ENCODE measurements at regions not wholly inside any gene's neighbourhood (a gene's known extent, or its start where the extent isn't known, plus 50 kb on each side); places are given as distances from the start of the nearest gene placed in this dataset.

DNA sequence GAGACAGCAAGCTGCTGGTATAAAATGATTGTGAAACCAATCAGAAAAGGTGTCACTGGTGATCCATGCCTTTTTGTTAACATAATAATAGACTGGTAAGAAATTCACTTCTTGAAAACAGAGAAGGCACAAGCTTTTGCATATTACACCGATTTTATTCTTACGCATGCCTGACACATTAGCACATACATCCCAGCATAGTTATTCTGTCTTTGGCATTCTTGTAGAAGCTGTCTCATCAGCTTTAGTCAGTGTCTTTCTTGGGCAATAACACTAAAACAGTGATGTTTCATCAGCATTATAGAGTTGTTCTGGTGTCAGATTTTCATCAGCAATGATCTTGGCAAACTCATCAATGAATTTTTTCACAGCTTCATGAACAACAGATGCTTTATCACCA is 283.4 kb upstream of the TMTC1 start:
- Histone ChIP-seq H3K9me2 (replicated peaks; ENCODE audit: low read depth, low read length) (no peaks in the 10 kb centered on the region), H3K36me3 (ENCODE audit: insufficient read depth, low read length) (no peaks in the 10 kb centered on the region), H4K20me1 (ENCODE audit: insufficient read depth, low read length, poor library complexity, severe bottlenecking) (no peaks in the 10 kb centered on the region), H3K9ac (ENCODE audit: low read depth, low read length, poor library complexity, severe bottlenecking) (no peak overlapping the region), H3K9me3 (ENCODE audit: insufficient read depth, low read depth, low read length) (no peaks in the 10 kb centered on the region), H3F3A (ENCODE audit: low read depth) (no peaks in the 10 kb centered on the region), H3K79me2 (ENCODE audit: insufficient read depth, low read length) (no peaks in the 10 kb centered on the region), H3K4me2 (ENCODE audit: low read depth, low read length, poor library complexity, severe bottlenecking) (no peak overlapping the region), H2AFZ (ENCODE audit: low read length) (no peak overlapping the region), H3K27me3 (ENCODE audit: insufficient read depth, low read length, poor library complexity, severe bottlenecking) (no peaks in the 10 kb centered on the region), H3K4me1 (ENCODE audit: insufficient read depth, low read length, poor library complexity, severe bottlenecking) (no peaks in the 10 kb centered on the region), H3K4me3 (ENCODE audit: low read length, poor library complexity, severe bottlenecking) (no peak overlapping the region)
- TF ChIP-seq, protein P1, sequence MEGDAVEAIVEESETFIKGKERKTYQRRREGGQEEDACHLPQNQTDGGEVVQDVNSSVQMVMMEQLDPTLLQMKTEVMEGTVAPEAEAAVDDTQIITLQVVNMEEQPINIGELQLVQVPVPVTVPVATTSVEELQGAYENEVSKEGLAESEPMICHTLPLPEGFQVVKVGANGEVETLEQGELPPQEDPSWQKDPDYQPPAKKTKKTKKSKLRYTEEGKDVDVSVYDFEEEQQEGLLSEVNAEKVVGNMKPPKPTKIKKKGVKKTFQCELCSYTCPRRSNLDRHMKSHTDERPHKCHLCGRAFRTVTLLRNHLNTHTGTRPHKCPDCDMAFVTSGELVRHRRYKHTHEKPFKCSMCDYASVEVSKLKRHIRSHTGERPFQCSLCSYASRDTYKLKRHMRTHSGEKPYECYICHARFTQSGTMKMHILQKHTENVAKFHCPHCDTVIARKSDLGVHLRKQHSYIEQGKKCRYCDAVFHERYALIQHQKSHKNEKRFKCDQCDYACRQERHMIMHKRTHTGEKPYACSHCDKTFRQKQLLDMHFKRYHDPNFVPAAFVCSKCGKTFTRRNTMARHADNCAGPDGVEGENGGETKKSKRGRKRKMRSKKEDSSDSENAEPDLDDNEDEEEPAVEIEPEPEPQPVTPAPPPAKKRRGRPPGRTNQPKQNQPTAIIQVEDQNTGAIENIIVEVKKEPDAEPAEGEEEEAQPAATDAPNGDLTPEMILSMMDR (conservative IDR thresholded peaks at IDR 0.05; ENCODE audit: low read length): no peak
- no peak for TF ChIP-seq EZH2phosphoT487 (IDR thresholded peaks at IDR 0.05; ENCODE audit: borderline replicate concordance)

DNA sequence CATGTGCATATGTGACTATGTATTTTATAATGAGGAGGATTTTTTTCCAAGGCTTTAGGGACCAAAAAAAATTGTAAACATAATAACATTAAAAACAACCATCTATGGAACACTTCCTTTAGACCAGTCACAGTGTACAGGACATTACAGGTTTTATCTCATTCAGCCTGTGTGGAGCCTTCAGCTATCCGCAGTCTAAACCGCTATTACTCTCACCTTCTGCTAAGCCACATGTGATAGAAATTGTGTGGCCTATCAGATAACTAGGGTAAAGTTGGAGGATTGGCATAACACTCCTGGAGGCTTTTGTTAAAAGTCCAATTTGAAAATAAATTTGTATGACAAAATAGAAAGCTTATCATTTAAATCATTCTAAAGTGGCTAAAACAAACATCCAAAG is 281.2 kb upstream of the TMTC1 start:
- no peak overlapping the region for H2AFZ ChIP-seq (ENCODE audit: low read length)
- H3K27me3 ChIP-seq (ENCODE audit: insufficient read depth, low read length, poor library complexity, severe bottlenecking): no peaks in the 10 kb centered on the region
- H3K9me3 ChIP-seq (ENCODE audit: insufficient read depth, low read depth, low read length): no peaks in the 10 kb centered on the region
- no peak overlapping the region for H3K4me3 ChIP-seq (ENCODE audit: low read length, poor library complexity, severe bottlenecking)
- TF ChIP-seq EZH2phosphoT487 (IDR thresholded peaks at IDR 0.05; ENCODE audit: borderline replicate concordance): no peak
- TF ChIP-seq, protein P1 (conservative IDR thresholded peaks at IDR 0.05; ENCODE audit: low read length): no peak
- H3K9ac ChIP-seq (ENCODE audit: low read depth, low read length, poor library complexity, severe bottlenecking): no peak overlapping the region
- H3F3A ChIP-seq (ENCODE audit: low read depth): no peaks in the 10 kb centered on the region
- no peaks in the 10 kb centered on the region for H3K79me2 ChIP-seq (ENCODE audit: insufficient read depth, low read length)
- no peaks in the 10 kb centered on the region for H3K4me1 ChIP-seq (ENCODE audit: insufficient read depth, low read length, poor library complexity, severe bottlenecking)
- H3K9me2 ChIP-seq (replicated peaks; ENCODE audit: low read depth, low read length): no peaks in the 10 kb centered on the region
- H3K4me2 ChIP-seq (ENCODE audit: low read depth, low read length, poor library complexity, severe bottlenecking): no peak overlapping the region
- no peaks in the 10 kb centered on the region for H3K36me3 ChIP-seq (ENCODE audit: insufficient read depth, low read length)
- no peaks in the 10 kb centered on the region for H4K20me1 ChIP-seq (ENCODE audit: insufficient read depth, low read length, poor library complexity, severe bottlenecking)

GRCh38 chr12:30063435-30063945 is 279.7 kb upstream of the TMTC1 start:
- Histone ChIP-seq H3K79me2 (ENCODE audit: insufficient read depth, low read length) (no peaks in the 10 kb centered on the region), H3K9ac (ENCODE audit: low read depth, low read length, poor library complexity, severe bottlenecking) (no peak overlapping the region), H3K4me1 (ENCODE audit: insufficient read depth, low read length, poor library complexity, severe bottlenecking) (no peaks in the 10 kb centered on the region), H3K36me3 (ENCODE audit: insufficient read depth, low read length) (no peaks in the 10 kb centered on the region), H3K27me3 (ENCODE audit: insufficient read depth, low read length, poor library complexity, severe bottlenecking) (no peaks in the 10 kb centered on the region), H3K9me3 (ENCODE audit: insufficient read depth, low read depth, low read length) (no peaks in the 10 kb centered on the region), H2AFZ (ENCODE audit: low read length) (no peak overlapping the region), H3K9me2 (replicated peaks; ENCODE audit: low read depth, low read length) (no peaks in the 10 kb centered on the region), H3F3A (ENCODE audit: low read depth) (no peaks in the 10 kb centered on the region), H3K4me2 (ENCODE audit: low read depth, low read length, poor library complexity, severe bottlenecking) (no peak overlapping the region), H3K4me3 (ENCODE audit: low read length, poor library complexity, severe bottlenecking) (no peak overlapping the region), H4K20me1 (ENCODE audit: insufficient read depth, low read length, poor library complexity, severe bottlenecking) (no peaks in the 10 kb centered on the region)
- TF ChIP-seq, protein P1 (conservative IDR thresholded peaks at IDR 0.05; ENCODE audit: low read length): no peak
- TF ChIP-seq EZH2phosphoT487 (IDR thresholded peaks at IDR 0.05; ENCODE audit: borderline replicate concordance): no peak

Data from Loucy (cell line).